UCSD-AML1 (cell line): ENCODE measurements at regions not wholly inside any gene's neighbourhood (a gene's known extent, or its start where the extent isn't known, plus 50 kb on each side); places are given as distances from the start of the nearest gene placed in this dataset.

Experiments
- DNase-seq: peaks from one replicate; lab custom pipeline; 2025; ENCODE audit not compliant: unreplicated experiment; lab: John Stamatoyannopoulos, UW

DNA sequence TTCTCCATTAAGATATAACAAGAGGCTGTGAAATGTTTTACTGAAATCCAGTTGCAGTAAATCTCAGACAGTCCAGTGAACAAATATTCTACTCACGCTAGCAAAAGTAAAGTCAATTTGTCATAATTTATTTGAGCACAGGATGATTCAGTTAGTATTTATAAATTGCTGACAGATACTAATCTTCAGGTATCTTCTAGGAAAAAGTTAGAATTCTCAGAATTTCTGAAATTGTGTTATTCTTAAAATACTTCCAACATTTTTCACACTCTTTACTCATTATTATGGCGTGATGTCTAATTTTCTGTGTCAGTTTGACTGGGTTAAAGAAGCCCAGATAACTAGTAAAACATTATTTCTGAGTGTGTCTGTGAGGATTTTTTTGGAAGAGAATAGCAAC lies 460.2 kb upstream of the ACVR2A start:
- DNase-seq: no peak

DNA sequence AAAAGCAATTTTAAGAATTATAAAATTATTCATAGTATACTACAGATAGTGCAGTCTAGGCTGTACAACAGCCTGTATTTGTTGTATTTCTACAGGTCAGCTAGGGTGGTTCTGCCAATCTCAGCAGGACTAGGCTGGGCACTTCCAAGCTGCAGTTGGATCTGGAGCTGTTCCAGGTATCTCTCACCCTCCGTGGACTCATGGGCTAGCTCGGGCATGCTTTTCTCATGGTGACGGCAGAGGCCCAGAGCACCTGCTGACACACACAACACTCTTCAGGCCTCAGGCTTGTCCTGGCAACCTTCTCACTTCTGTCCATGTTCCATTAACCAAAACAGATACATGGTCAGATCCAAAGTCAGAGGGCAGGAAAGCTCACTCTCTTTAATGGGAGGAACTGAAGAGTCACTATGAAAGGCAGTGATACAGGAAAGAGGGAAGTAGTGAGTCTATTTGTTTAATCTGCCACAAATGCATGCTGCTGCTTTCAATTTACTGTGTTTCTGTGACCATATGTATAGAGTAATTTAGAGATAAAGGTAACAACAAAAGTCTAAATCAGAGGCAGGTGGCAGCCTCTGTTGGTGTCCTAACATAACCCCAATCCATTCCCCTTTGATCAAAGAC lies 462.4 kb upstream of the ACVR2A start:
- no peak for DNase-seq

DNA sequence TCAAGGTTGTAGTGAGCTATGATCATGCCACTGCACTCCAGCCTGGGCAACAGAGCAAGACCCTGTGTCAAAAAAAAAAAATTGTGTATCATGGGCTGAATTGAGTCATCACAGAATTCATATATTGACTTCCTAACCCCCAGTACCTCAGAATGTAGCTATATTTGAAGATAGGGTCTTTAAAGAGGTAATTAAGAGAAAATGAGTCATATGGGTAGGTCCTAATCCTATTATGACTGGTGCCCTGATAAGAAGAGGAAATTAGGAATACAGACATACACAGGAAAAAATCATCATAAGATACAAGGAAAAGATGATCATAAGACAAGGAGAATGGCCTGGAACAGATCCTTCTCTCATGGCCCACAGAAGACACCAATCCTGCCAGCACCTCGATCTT lies 466.4 kb upstream of the ACVR2A start:
- DNase-seq: no peak

DNA sequence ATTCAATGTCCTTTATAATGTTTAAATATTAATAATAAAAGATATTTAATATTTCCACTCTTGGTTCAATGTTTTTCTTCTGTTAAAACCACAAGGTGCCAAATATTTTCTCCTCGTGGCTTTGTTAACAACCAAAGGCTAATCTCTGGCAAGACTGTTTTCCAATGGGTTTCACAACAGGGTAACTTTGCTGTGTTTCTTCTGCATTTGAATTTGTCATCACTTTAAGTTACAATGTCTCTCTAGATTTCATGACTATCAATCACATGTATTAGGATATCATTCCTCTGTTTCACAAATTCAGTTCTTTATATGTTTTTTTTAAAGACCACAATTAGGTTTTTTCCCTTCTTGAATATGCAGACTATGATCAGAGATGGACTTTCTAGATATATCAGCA lies 469.8 kb upstream of the ACVR2A start:
- no peak for DNase-seq

DNA sequence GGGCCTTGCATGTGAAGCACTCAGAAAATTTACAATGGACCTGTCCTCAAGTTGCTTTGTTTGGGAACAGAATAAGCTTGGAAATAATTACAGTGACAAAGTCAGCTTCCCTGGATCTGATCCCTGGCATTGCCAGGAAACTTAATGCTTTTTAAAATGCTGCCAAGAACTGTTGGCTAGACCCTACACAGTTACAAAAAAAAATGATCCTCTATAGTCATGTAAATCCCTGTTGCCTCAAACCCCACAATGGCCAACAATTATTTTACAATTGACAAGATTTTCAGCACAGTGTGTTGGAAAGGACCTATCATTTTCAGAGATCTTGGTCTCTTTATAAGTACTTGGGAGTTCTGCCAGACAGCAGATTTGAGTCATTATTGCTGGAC lies 470.4 kb upstream of the ACVR2A start:
- DNase-seq: no peak

DNA sequence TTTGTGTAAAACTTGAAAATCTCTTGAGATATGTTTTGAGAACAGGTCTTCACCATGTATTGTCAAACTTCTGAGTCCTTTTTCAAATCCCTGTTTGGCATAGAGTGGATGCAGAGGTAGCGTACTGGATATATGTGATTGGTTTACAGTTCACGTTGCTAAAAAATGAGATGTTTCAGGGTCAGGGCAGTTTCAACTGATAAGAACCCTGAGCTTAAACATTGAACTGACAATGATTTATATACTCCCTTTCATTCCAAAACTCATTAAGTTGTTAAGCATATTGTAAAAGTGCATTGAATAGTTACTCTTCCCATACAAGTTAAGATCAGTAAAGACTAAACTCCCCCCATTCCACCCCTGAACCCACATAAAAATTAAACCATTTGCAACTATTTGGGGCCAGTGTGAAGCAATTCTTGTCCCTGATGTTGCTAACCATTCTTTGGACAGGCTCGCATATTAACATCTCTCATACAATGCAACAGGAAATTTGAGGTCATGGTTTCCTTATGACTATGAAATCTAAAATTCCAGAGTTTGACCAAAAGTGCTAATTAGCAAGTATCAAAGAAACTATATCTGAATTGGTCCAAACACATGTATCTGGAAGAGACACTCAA lies 470.9 kb upstream of the ACVR2A start:
- no peak for DNase-seq

DNA sequence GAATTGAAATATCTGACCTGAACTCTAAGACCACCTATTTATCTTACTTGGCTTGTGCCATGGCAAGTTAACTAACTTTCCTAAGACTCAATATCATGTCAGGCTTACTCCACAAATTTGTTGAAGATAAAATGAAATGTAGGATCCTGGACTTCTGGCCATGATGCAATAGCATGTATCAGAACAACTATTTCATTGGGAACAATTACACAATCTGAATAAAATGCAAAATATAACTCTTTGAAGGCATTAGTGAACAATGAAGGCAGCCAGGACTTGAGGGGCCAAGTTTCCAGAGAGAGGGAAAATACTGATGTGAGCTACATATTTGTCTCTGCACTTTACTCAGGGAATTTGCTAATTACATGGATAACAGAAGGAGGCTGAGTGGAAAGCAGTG lies 476.5 kb upstream of the ACVR2A start:
- no peak for DNase-seq

DNA sequence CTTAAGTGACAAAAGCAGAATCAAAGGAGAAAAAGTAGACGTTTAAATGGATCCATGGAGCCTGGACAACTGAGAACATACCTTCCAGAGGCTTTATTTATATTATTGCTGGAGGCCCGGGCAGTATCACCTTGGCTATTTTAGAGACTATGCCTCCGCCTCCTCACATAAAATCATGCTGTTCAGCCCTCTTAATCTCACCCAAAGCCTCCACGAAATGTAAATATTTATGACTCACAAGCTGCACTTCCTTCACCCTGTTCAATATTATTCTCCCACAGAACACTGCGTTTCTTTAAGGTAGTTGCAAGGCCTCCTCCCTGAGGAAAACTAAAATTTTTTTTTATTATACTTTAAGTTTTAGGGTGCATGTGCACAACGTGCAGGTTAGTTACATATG lies 478.6 kb upstream of the ACVR2A start:
- no peak for DNase-seq

DNA sequence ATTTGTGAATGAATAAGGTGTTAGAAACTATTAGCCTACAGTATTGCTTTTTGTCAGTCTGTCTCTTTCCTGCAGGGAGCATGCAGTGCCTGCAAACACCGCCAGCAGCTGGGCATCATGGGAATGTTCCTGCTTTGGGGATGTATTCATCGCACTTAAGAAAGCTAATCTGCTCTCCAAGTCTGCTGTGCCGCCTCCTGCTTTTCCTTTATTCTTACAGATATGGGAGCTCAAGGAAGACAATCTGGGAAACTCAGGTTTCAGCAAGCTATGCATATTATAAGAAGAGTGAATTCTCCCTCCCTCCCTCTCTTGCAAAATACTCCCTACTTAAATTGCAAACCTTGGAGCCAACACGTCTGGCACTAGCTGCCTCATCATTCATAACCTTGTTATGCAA lies 479.2 kb upstream of the ACVR2A start:
- no peak for DNase-seq

DNA sequence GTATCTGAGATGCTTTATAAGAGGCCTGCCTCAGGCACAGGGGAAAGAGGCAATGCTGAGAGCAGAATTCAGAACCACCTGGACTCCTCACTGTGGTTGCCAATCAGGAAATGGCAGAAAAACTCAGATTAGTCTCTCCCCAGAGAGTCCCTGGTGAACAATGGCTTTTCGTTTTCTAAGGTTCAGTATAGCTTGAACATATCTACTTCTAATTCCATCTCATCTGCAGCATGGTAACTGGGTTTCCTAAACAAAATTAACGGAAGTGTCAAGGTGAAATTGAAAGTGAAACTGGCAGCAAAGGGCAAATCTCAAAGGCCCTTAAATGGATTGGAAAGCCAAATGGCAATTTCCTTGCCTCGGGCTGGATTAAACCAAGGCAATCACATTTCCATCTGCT lies 480.2 kb upstream of the ACVR2A start:
- DNase-seq: no peak

DNA sequence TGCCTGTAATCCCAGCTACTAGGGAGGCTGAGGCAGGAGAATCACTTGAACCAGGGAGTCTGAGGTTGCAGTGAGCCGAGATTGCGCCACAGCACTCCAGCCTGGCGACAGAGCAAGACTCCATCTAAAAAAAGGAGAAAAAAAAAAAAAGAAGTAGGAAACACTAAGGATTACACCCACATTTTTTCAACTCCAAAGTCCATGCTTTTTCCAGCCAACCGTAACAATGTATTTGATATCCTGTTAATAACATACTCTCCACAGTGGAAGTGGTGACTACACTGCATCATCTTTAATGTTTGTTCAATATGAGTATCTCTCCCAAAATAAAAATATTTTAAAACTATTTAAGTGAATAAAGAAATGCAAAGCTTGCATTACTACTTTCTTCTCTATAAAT lies 481.6 kb upstream of the ACVR2A start:
- DNase-seq: no peak

DNA sequence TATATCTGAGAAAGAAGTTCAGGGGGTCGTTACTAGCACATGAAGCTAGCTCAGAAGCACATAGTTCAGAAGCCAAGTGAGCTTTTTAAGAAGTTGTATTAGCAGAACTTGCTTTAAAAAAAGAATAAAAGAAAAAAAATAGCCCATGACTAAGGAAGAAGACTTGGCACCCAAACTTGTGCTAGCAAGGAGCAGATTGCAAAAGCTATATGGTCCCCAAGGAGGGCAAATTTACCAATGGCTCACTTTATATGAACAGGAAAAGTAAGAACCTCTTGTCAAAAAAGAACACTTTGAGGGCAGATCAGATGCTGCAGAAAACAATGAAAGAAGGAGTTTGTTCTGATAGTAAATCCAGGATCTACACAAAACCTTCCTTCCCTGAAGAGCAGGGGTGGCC lies 486.5 kb upstream of the ACVR2A start:
- no peak for DNase-seq

DNA sequence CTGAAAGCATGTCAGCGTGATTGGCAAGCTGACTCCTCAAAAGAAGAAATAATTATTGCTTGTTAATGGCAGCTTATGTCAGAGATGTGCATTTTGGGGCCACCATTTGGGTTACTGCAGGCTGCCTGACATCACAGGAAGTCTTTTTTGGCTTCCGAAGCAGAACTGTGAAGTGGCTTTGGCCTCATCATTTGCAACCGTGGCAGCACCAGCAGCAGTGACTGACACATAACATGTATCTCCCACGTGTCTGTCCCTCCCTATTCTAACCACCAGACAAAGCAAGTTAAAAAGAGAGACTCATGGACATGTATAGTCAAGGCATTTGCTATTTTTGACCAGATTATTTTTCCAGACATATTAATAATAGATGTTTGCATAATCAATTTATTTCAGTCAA lies 488.7 kb upstream of the ACVR2A start:
- DNase-seq: no peak

DNA sequence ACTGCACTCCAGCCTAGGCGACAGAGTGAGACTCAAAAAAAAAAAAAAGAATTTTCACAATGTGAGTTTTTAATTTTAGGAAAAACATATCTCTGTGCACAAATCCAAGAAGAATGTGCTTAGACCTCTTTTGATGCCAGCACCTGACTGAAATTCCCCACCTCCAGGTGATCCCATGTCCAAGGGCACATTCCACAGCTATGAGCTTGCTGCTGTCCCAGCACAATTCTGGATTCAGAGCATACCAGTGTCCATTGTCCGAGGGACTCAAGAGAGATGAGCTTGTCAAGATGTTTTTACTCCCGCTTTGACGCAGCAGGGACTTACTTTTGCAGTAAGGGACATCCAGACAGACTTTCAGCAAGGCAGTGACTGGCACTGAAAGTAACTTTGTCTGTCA lies 489.1 kb upstream of the ACVR2A start:
- no peak for DNase-seq

DNA sequence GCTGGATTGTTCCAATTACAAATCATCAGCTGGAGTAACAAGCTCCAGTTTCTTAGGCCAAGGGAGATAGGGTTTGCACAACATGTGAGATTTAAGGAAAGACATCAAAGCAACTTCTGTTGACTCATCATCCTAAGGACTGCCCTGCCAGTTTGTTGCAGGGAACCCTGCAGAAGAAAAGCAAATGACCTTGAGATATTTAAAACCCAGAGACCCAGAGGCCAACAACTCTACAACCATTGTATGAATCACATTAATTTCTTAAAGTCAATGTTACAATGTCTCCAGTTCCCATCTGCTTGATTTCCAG lies 491.8 kb upstream of the ACVR2A start:
- no peak for DNase-seq

DNA sequence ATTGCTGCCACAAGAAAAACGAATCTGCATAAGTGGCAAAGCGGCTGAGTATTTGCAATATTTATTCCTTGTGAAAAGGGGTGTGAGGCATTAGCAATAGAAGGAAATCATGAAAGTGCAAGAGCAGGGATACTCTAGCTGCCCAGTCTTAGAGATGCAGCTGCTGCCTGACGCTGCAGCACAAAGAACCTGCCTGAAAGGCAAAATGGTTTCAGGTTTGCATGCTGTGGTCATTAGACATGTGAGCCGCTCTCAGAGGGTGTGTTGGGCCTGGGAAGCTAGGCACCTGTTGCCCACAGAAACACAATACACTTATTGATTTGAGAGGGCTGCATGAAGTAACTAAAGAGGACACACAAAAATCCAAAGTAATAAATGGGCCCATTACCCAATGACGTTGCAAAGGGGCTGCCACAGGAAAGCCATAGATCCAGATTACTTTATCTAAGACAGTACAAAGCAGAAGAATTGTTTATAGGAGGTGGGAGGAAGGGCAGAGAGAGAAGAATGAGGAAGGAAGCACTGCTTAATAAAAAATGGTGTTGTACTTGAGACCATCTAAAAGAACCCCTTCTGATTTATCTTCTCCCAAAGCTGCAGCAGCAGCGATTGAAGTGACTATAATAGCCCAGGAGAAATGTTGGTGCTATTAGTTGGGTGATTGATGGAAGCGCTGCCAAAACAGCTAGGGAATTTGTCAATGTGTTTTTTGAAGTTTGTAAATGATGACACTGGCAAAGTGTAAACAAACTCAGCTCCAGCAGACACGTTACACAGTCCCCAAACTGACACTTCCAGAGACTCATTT lies 492.4 kb upstream of the ACVR2A start:
- DNase-seq: no peak

DNA sequence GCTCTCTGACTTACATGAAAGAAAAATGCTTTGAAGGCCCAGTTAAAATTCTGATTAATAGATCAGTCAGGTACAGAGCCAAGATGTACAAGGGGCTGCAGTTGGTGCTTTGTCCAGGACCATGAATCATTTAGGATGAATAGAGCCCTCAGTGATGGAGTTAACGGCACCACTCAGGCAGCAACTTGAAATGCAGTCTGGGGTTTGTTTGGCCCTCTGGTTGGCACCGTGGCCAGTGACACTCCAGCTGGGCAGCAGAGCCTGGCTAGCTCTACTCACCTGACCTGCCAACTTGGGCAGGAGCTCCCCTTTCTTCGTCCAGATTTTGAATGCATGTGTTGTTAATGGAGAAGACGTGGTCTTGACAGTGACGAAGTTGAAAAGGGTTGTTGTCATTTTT lies 493.0 kb upstream of the ACVR2A start:
- no peak for DNase-seq

DNA sequence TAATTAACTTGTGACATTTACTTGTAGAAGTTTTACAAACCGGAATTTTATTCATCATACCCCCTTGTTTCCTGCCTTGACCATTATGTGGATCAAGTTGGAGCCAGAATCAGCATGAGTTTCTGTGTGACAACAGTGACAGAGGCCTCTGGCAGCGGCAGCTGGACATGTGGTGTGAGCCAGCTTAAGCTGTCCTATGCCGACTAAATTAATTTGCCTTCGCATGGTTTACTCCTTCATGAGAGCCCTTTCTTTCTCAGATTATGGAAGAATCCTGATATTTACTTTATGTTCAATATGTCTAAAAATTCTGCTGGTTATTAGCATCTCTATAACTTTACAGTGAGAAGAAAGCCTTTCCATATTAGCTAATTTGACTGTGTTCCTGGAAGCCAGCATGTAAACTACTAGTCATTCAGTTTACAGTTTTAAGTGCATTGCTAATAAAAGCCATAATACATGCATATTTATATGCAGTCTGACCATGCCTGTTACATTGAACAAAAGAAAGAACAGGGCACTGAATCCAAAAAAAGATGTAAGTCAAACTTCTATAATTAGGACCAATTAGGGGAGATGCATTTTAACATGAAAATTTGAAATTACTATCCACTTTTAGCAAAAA lies 495.8 kb upstream of the ACVR2A start:
- DNase-seq: no peak

DNA sequence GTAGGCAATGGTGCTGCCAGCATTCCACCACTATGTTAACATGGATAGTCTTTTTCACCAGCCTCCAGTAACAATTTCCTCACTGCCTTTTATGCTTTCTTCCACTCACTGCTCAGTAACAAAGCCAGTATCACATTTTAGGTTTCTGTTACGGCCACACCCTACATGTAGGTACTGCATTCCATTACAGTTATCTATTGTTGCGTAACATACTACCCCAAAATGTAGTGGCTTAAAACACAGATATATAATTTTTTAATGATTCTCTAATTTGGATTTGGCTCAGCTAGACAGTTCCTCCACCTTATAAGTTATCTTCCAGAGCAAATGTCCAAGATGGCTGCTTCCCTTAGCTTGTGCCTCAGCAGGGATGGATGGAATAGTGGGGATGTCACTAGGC lies 498.7 kb upstream of the ACVR2A start:
- no peak for DNase-seq

DNA sequence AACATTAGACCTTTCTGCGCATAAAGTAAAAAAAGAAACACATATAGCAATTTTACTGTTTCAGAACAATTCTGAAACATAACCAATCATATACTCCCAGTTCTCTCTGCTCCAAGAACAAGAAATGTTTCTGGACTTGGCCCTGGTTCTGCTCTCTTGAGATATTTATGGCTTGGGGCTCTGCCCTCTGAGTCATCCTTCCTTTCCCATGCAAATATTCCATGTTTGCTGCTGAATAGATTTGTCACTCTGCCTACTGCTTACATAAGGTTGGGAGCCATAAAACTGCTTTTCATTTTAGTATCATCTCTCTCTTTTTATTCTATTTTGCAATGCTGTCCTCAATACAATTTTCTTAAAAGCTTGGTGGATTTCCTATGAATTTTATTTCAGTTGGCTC lies 499.6 kb upstream of the ACVR2A start:
- DNase-seq: no peak

DNA sequence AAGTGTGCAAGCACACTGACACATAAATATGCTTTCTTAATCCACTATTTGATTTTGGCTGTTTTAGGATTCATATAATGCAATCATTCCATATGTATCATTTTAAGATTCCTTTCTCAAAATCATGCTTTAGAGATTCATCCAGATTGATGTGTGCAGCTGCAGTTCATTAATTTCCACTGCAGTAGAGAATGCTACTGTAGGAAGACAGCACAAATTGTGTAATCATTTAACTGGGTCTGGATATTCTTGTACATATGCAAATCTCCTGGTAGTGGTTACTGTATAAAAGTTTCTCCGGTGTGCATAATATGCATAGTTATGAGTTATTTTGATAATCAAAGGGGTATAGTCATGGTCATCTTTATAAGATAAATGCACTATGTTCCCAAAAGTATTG lies 502.5 kb upstream of the ACVR2A start:
- no peak for DNase-seq

DNA sequence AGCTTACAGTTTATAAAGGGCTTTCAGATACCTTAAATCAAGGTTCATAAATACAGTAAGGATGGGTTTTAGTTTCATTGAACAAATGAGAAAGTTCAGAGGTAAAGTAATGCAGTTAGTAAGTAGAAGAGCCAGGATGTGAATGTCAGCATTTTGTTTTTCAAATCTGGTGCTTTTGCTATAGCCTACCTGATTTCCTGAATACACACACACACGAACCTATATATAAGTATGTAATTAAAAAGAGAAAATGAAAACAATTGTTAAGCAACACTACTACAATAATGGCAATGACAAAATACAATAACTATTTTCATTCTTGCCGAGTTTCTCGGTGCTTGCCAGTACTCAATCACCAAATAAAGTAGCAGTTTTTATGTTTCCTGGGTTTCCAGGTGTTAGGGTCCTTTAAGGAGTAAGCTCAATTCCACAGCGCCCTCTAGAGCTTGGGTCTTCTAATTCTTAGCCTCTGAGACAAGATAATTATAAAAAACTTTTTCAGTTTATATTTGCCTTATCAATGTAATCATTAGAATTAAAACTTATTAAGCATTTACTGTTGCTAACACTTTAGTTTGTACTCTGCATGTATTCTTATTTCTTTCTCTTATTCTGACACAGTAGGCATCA lies 512.9 kb upstream of the ACVR2A start:
- no peak for DNase-seq
